IMR-90 (cell line): ENCODE measurements at regions not wholly inside any gene's neighbourhood (a gene's known extent, or its start where the extent isn't known, plus 50 kb on each side); places are given as distances from the start of the nearest gene placed in this dataset.

Experiments used
- ATAC-seq: fragments of 200-7000 bp; cut with Tn5 transposase; 2 replicates; pipeline ENCODE4 v1.9.1; 2020; ENCODE audit warnings: low read depth, mild to moderate bottlenecking, moderate library complexity
- BruUV-seq: library from RNA; stranded (reverse); fragments of 400-500 nt; replicated peaks from 2 replicates; lab custom pipeline; 2021; lab: Mats Ljungman, UMichigan
- CTCF ChIA-PET: fragments of 300-600 bp; formaldehyde crosslinking; extraction: SDS; loops from one replicate; lab custom pipeline; 2021; ENCODE audit warnings: antibody characterized with exemption; lab: Yijun Ruan, JAX
- POLR2A ChIA-PET: fragments of 300-600 bp; sonication (Branson Sonifier 250); formaldehyde crosslinking; loops from one replicate; lab custom pipeline; 2022; ENCODE audit warnings: antibody characterized with exemption; ENCODE audit not compliant: unreplicated experiment; lab: Charles Lee
- DNase-seq: peaks from one replicate; pipeline ENCODE4 v3.0.0; 2013
- H2AFZ ChIP-seq: replicated peaks from 2 replicates; pipeline ENCODE3; 2013; ENCODE audit warnings: low read length, mild to moderate bottlenecking; ENCODE audit not compliant: poor library complexity
- H2AK5ac ChIP-seq: 2 replicates; pipeline ENCODE4 v1.6.1; 2013; ENCODE audit warnings: low read depth, low read length, inconsistent platforms
- H2AK9ac ChIP-seq: replicated peaks from 2 replicates; pipeline ENCODE3; 2013; ENCODE audit warnings: mild to moderate bottlenecking, low read depth, low read length, moderate library complexity; ENCODE audit not compliant: poor library complexity
- H2BK120ac ChIP-seq: 2 replicates; pipeline ENCODE4 v1.6.1; 2013; ENCODE audit warnings: low read depth, low read length, inconsistent platforms
- H2BK15ac ChIP-seq: 3 replicates; pipeline ENCODE4 v1.6.1; 2013; ENCODE audit warnings: low read depth, low read length, inconsistent platforms
- H2BK20ac ChIP-seq: 2 replicates; pipeline ENCODE4 v1.6.1; 2013; ENCODE audit warnings: low read depth, mild to moderate bottlenecking, inconsistent platforms, low read length, moderate library complexity
- H2BK5ac ChIP-seq: 2 replicates; pipeline ENCODE4 v1.6.1; 2013; ENCODE audit warnings: mild to moderate bottlenecking, low read depth, low read length, inconsistent platforms; ENCODE audit not compliant: poor library complexity, severe bottlenecking
- H3K14ac ChIP-seq: replicated peaks from 2 replicates; pipeline ENCODE4 v1.6.1; 2013; ENCODE audit warnings: low read depth, low read length, inconsistent platforms
- H3K18ac ChIP-seq: 2 replicates; pipeline ENCODE4 v1.6.1; 2013; ENCODE audit warnings: low read depth, low read length, control low read depth
- H3K23ac ChIP-seq: 2 replicates; pipeline ENCODE4 v1.6.1; 2013; ENCODE audit warnings: low read depth, low read length, inconsistent platforms
- H3K27ac ChIP-seq: 2 replicates; pipeline ENCODE4 v1.5.1; 2013; ENCODE audit warnings: mild to moderate bottlenecking, control low read depth, low read length; ENCODE audit not compliant: insufficient read depth
- H3K27me3 ChIP-seq: 2 replicates; pipeline ENCODE4 v1.6.1; 2013; ENCODE audit warnings: low read length; ENCODE audit not compliant: control insufficient read depth, insufficient read depth
- H3K36me3 ChIP-seq: 2 replicates; pipeline ENCODE4 v1.6.1; 2013; ENCODE audit warnings: low read length, mixed read lengths; ENCODE audit not compliant: control insufficient read depth, insufficient read depth
- H3K4ac ChIP-seq: 2 replicates; pipeline ENCODE4 v1.6.1; 2013; ENCODE audit warnings: low read depth, low read length, inconsistent platforms
- H3K4me1 ChIP-seq: 2 replicates; pipeline ENCODE4 v1.6.1; 2013; ENCODE audit warnings: low read length, mixed read lengths; ENCODE audit not compliant: control insufficient read depth, insufficient read depth
- H3K4me2 ChIP-seq: 2 replicates; pipeline ENCODE4 v1.6.1; 2013; ENCODE audit warnings: low read depth, mild to moderate bottlenecking, control low read depth, low read length, moderate library complexity
- H3K4me3 ChIP-seq: 2 replicates; pipeline ENCODE4 v1.5.1; 2013; ENCODE audit warnings: low read depth, mild to moderate bottlenecking, control low read depth, low read length, moderate library complexity; ENCODE audit not compliant: insufficient read depth
- H3K56ac ChIP-seq: 2 replicates; pipeline ENCODE4 v1.6.1; 2013; ENCODE audit warnings: low read length, inconsistent platforms; ENCODE audit not compliant: insufficient read depth; ENCODE audit errors: extremely low read depth
- H3K79me1 ChIP-seq, 2 experiments: 2 replicates each; pipeline ENCODE4 v1.6.1; 2013; ENCODE audit warnings: low read length in 2 of 2, inconsistent platforms in 1 of 2, low read depth in 1 of 2
- H3K9ac ChIP-seq: 2 replicates; pipeline ENCODE4 v1.6.1; 2013; ENCODE audit warnings: low read depth, low read length, control low read depth
- H3K9me1 ChIP-seq: 2 replicates; pipeline ENCODE4 v1.6.1; 2013; ENCODE audit warnings: low read length, inconsistent platforms; ENCODE audit not compliant: insufficient read depth
- H3K9me3 ChIP-seq: 2 replicates; pipeline ENCODE4 v1.6.1; 2013; ENCODE audit warnings: low read length; ENCODE audit not compliant: control insufficient read depth, insufficient read depth
- H4K20me1 ChIP-seq: 2 replicates; pipeline ENCODE4 v1.6.1; 2013; ENCODE audit warnings: low read length, inconsistent platforms; ENCODE audit not compliant: insufficient read depth
- H4K5ac ChIP-seq: 2 replicates; pipeline ENCODE4 v1.6.1; 2013; ENCODE audit warnings: mild to moderate bottlenecking, low read depth, low read length, control low read depth
- H4K8ac ChIP-seq, 2 experiments: 2 replicates each; pipeline ENCODE4 v1.6.1; 2013; ENCODE audit warnings: low read depth in 2 of 2, low read length in 2 of 2, control low read depth in 1 of 2, inconsistent platforms in 1 of 2
- H4K91ac ChIP-seq: 2 replicates; pipeline ENCODE4 v1.6.1; 2013; ENCODE audit warnings: low read depth, low read length, inconsistent platforms; ENCODE audit not compliant: insufficient read depth
- CEBPB ChIP-seq: IDR thresholded peaks from 2 replicates; pipeline ENCODE4 v1.6.1; 2012; ENCODE audit warnings: low read depth, low read length, improper control_type of control experiment
- CHD1 ChIP-seq: IDR thresholded peaks from 2 replicates; pipeline ENCODE4 v1.6.1; 2012; ENCODE audit warnings: low read depth, low read length, improper control_type of control experiment
- MAZ ChIP-seq: IDR thresholded peaks from 2 replicates; pipeline ENCODE4 v1.6.1; 2012; ENCODE audit warnings: low read depth, mild to moderate bottlenecking, low read length, improper control_type of control experiment, moderate library complexity, borderline replicate concordance
- RAD21 ChIP-seq: IDR thresholded peaks from 2 replicates; pipeline ENCODE4 v1.6.1; 2012; ENCODE audit warnings: low read length, improper control_type of control experiment
- SMC3 ChIP-seq: fragments of 150-350 bp; IDR thresholded peaks from 2 replicates; pipeline ENCODE4 v1.6.1; 2016; ENCODE audit warnings: low read depth, mild to moderate bottlenecking, antibody characterized with exemption, low read length, moderate library complexity
- WGBS, 2 experiments: methylation state at CpG; one replicate each; pipeline versions ENCODE4 v1.1.5 to v1.1.7; 2013; ENCODE audit warnings: missing lambda C conversion rate in 2 of 2; ENCODE audit not compliant: insufficient read length in 1 of 2; ENCODE audit errors: extremely low coverage in 2 of 2; 5-methylcytosine and 5-hydroxymethylcytosine counted together
- dilution Hi-C: fragments of 300-500 bp; cut with HindIII; formaldehyde crosslinking; loops from one replicate; pipeline ENCODE4 v1.14.3; 2018; ENCODE audit warnings: low sequenced_read_pairs; ENCODE audit not compliant: unreplicated experiment
- in situ Hi-C: fragments of 300-500 bp; cut with MboI; formaldehyde crosslinking; loops from 3 replicates; pipeline ENCODE4 v1.14.3; 2019; ENCODE audit warnings: low sequenced_read_pairs, inconsistent platforms, mixed read lengths
- intact Hi-C: fragments of 100-400 bp; cut with micrococcal nuclease; formaldehyde crosslinking; loops from 2 replicates; pipeline ENCODE4 v1.10.0; 2022

DNA sequence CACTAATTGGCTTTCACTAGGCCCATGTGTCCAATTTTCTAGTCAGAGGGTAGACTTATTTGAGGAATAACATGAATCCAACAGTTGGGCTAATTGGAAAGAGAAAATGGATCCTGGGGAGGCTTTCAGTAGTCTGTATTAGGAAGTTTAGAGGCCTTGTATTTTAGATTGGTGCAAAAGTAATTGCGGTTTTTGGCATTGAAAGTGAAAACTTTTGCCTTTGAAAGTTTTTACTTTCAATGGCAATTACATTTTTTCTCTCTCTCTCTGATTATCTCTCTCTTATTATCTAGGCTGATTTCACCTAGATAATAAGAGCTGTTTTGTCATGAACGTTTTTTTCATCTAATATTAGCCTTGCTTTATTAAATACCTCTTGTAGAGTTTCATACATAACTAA, 981.7 kb downstream of the REEP3 start:
- POLR2A ChIA-PET = no interaction called here
- ATAC-seq = no peak

More for the DNA sequence above, 981.7 kb downstream of the REEP3 start:
- H3K4me2 ChIP-seq = no peak overlapping the region
- no peak overlapping the region for H3K9ac ChIP-seq
- H3K36me3 ChIP-seq = no peaks in the 10 kb centered on the region
- H2AFZ ChIP-seq = no peak overlapping the region
- H3K18ac ChIP-seq = no peak overlapping the region
- H3K14ac ChIP-seq = no peak overlapping the region
- no CpG with 5 or more reads among the region's 2 CpGs for WGBS, 2 experiments
- no peak overlapping the region for H3K4me3 ChIP-seq
- no TSS peak for BruUV-seq
- no peak overlapping the region for H3K56ac ChIP-seq
- no peaks in the 10 kb centered on the region for H3K79me1 ChIP-seq
- dilution Hi-C loops (no loop called here), intact Hi-C loops (no loop called here), in situ Hi-C loops (no loop called here)
- CTCF ChIA-PET = no interaction called here
- H4K20me1 ChIP-seq = no peaks in the 10 kb centered on the region
- H3K27me3 ChIP-seq = no peaks in the 10 kb centered on the region
- H3K4ac ChIP-seq = no peak overlapping the region
- H3K9me3 ChIP-seq = no peaks in the 10 kb centered on the region
- TF ChIP-seq MAZ = no peak
- TF ChIP-seq RAD21 = no peak
- no peak for TF ChIP-seq CEBPB
- no peak for TF ChIP-seq SMC3
- TF ChIP-seq CHD1 = no peak
- H4K91ac ChIP-seq = no peak overlapping the region
- H3K23ac ChIP-seq = no peak overlapping the region
- no peaks in the 10 kb centered on the region for H3K9me1 ChIP-seq
- H3K4me1 ChIP-seq = no peaks in the 10 kb centered on the region
- H2AK9ac ChIP-seq = no peak overlapping the region
- no peak for DNase-seq
- no peak overlapping the region for H4K5ac ChIP-seq
- H2BK120ac ChIP-seq = no peak overlapping the region
- H3K27ac ChIP-seq = no peak overlapping the region
- no peak overlapping the region for H4K8ac ChIP-seq
- no peak overlapping the region for H2BK15ac ChIP-seq
- no peak overlapping the region for H2AK5ac ChIP-seq
- H2BK5ac ChIP-seq = no peak overlapping the region
- no peak overlapping the region for H2BK20ac ChIP-seq
